ENCODE measurements at regions not wholly inside any gene's neighbourhood (a gene's known extent, or its start where the extent isn't known, plus 50 kb on each side); places are given as distances from the start of the nearest gene placed in this dataset.

- DNase-seq (ENCODE audit: low read depth in 1 of 2, low spot score in 1 of 2), result no peak
Observed at GRCh38 chr4:43932448-43932847, 516.2 kb downstream of the KCTD8 start.

GRCh38 chr4:43943998-43944397 lies 504.6 kb downstream of the KCTD8 start:
- DNase-seq (ENCODE audit: low read depth in 1 of 2, low spot score in 1 of 2), result no peak

GRCh38 chr4:43959976-43960375 lies 488.6 kb downstream of the KCTD8 start:
- no peak for DNase-seq (ENCODE audit: low read depth in 1 of 2, low spot score in 1 of 2)

- no peak for DNase-seq (ENCODE audit: low read depth in 1 of 2, low spot score in 1 of 2)
Observed at GRCh38 chr4:43968011-43968410, 480.6 kb downstream of the KCTD8 start.

- DNase-seq (ENCODE audit: low read depth in 1 of 2, low spot score in 1 of 2), result no peak
Observed at GRCh38 chr4:43983610-43984009, 465.0 kb downstream of the KCTD8 start.

- DNase-seq (ENCODE audit: low read depth in 1 of 2, low spot score in 1 of 2), result no peak
Observed at GRCh38 chr4:43987331-43987944, 461.2 kb downstream of the KCTD8 start.

- no peak for DNase-seq (ENCODE audit: low read depth in 1 of 2, low spot score in 1 of 2)
Observed at GRCh38 chr4:43990551-43990950, 458.1 kb downstream of the KCTD8 start.

- DNase-seq (ENCODE audit: low read depth in 1 of 2, low spot score in 1 of 2), result no peak
Observed at GRCh38 chr4:43990963-43991362, 457.6 kb downstream of the KCTD8 start.

GRCh38 chr4:43992552-43992951 lies 456.1 kb downstream of the KCTD8 start:
- no peak for DNase-seq (ENCODE audit: low read depth in 1 of 2, low spot score in 1 of 2)

- no peak for DNase-seq (ENCODE audit: low read depth in 1 of 2, low spot score in 1 of 2)
Observed at GRCh38 chr4:43993196-43993902, 455.3 kb downstream of the KCTD8 start.

GRCh38 chr4:43999669-44000068 lies 448.9 kb downstream of the KCTD8 start:
- DNase-seq (ENCODE audit: low read depth in 1 of 2, low spot score in 1 of 2), result no peak

GRCh38 chr4:44002368-44002767 lies 446.2 kb downstream of the KCTD8 start:
- DNase-seq (ENCODE audit: low read depth in 1 of 2, low spot score in 1 of 2), result no peak

GRCh38 chr4:44016570-44017421 lies 431.8 kb downstream of the KCTD8 start:
- no peak for DNase-seq (ENCODE audit: low read depth in 1 of 2, low spot score in 1 of 2)

GRCh38 chr4:44017422-44017739 lies 431.2 kb downstream of the KCTD8 start:
- no peak for DNase-seq (ENCODE audit: low read depth in 1 of 2, low spot score in 1 of 2)

- no peak for DNase-seq (ENCODE audit: low read depth in 1 of 2, low spot score in 1 of 2)
Observed at GRCh38 chr4:44019721-44020120, 428.9 kb downstream of the KCTD8 start.

- DNase-seq (ENCODE audit: low read depth in 1 of 2, low spot score in 1 of 2), result no peak
Observed at GRCh38 chr4:44025376-44026020, 423.1 kb downstream of the KCTD8 start.

- DNase-seq (ENCODE audit: low read depth in 1 of 2, low spot score in 1 of 2), result no peak
Observed at GRCh38 chr4:44038811-44039210, 409.8 kb downstream of the KCTD8 start.

GRCh38 chr4:44046491-44046890 lies 402.1 kb downstream of the KCTD8 start:
- no peak for DNase-seq (ENCODE audit: low read depth in 1 of 2, low spot score in 1 of 2)

- DNase-seq (ENCODE audit: low read depth in 1 of 2, low spot score in 1 of 2), result no peak
Observed at GRCh38 chr4:44056721-44057151, 391.9 kb downstream of the KCTD8 start.

GRCh38 chr4:44070843-44071242 lies 377.8 kb downstream of the KCTD8 start:
- no peak for DNase-seq (ENCODE audit: low read depth in 1 of 2, low spot score in 1 of 2)
